IPS-NIHi11 (cell line): ENCODE measurements at regions not wholly inside any gene's neighbourhood (a gene's known extent, or its start where the extent isn't known, plus 50 kb on each side); places are given as distances from the start of the nearest gene placed in this dataset.

Source experiments
- DNase-seq: peaks from one replicate; pipeline ENCODE4 v3.0.0; 2012; ENCODE audit warnings: mixed read lengths, low spot score

GRCh38 chr20:48079028-48079427 lies 293.7 kb upstream of the SULF2 start:
- DNase-seq = no peak

- DNase-seq = no peak
Measured at GRCh38 chr20:48076747-48077146, 291.5 kb upstream of the SULF2 start.

GRCh38 chr20:48076247-48076646 lies 291.0 kb upstream of the SULF2 start:
- DNase-seq = no peak

GRCh38 chr20:48075591-48076174 lies 290.4 kb upstream of the SULF2 start:
- no peak for DNase-seq

GRCh38 chr20:48070991-48071652 lies 285.8 kb upstream of the SULF2 start:
- no peak for DNase-seq

- DNase-seq = no peak
Measured at GRCh38 chr20:48069596-48069995, 284.3 kb upstream of the SULF2 start.

GRCh38 chr20:48066851-48067250 lies 281.6 kb upstream of the SULF2 start:
- no peak for DNase-seq

- DNase-seq = no peak
Measured at GRCh38 chr20:48066246-48066645, 281.0 kb upstream of the SULF2 start.

- DNase-seq = no peak
Measured at GRCh38 chr20:48065833-48066232, 280.6 kb upstream of the SULF2 start.

GRCh38 chr20:48064929-48065328 lies 279.6 kb upstream of the SULF2 start:
- DNase-seq = no peak

GRCh38 chr20:48060841-48061720 lies 275.8 kb upstream of the SULF2 start:
- no peak for DNase-seq

GRCh38 chr20:48058611-48059559 lies 273.6 kb upstream of the SULF2 start:
- no peak for DNase-seq

- no peak for DNase-seq
Measured at GRCh38 chr20:48057739-48058138, 272.5 kb upstream of the SULF2 start.

- DNase-seq = no peak
Measured at GRCh38 chr20:48057251-48057650, 272.0 kb upstream of the SULF2 start.

GRCh38 chr20:48056218-48056617 lies 270.9 kb upstream of the SULF2 start:
- no peak for DNase-seq

- DNase-seq = no peak
Measured at GRCh38 chr20:48054051-48054450, 268.8 kb upstream of the SULF2 start.

GRCh38 chr20:48052475-48052835 lies 267.2 kb upstream of the SULF2 start:
- no peak for DNase-seq

GRCh38 chr20:48051794-48052474 lies 266.7 kb upstream of the SULF2 start:
- DNase-seq = no peak

GRCh38 chr20:48049641-48050040 lies 264.4 kb upstream of the SULF2 start:
- no peak for DNase-seq

- no peak for DNase-seq
Measured at GRCh38 chr20:48049171-48049570, 263.9 kb upstream of the SULF2 start.

GRCh38 chr20:48047447-48047846 lies 262.2 kb upstream of the SULF2 start:
- DNase-seq = no peak
